Kidney (tissue), 13 donors: ENCODE measurements at regions not wholly inside any gene's neighbourhood (a gene's known extent, or its start where the extent isn't known, plus 50 kb on each side); places are given as distances from the start of the nearest gene placed in this dataset.

Experiments used
- DNase-seq, 5 donors: peaks; one replicate each; pipeline ENCODE4 v3.0.0-alpha.2; 2013 to 2020
- FAIRE-seq: peaks from 2 replicates; lab custom pipeline; 2012; peaks lifted over from hg19 to GRCh38; lab: Jason Lieb, UNC
- H3K27ac ChIP-seq, 2 donors: one replicate each; pipeline ENCODE4 v1.7.0; 2013; ENCODE audit warnings: low read depth in 2 of 2, low read length in 2 of 2, inconsistent platforms in 1 of 2
- H3K27me3 ChIP-seq: one replicate; pipeline ENCODE4 v1.7.1; 2013; ENCODE audit warnings: low read length, inconsistent platforms; ENCODE audit not compliant: control insufficient read depth, insufficient read depth
- H3K36me3 ChIP-seq, 3 donors: one replicate each; pipeline versions ENCODE4 v1.7.0 to v1.7.1; 2013; ENCODE audit warnings: low read length in 3 of 3, control low read depth in 1 of 3, inconsistent platforms in 1 of 3; ENCODE audit not compliant: insufficient read depth in 3 of 3, control insufficient read depth in 2 of 3
- H3K4me1 ChIP-seq, 3 donors: one replicate each; pipeline versions ENCODE4 v1.7.0 to v1.7.1; 2013; ENCODE audit warnings: low read length in 3 of 3, inconsistent platforms in 1 of 3, low read depth in 1 of 3; ENCODE audit not compliant: control insufficient read depth in 2 of 3, insufficient read depth in 2 of 3
- H3K4me3 ChIP-seq, 3 donors: one replicate each; pipeline versions ENCODE4 v1.7.0 to v1.8.1; 2013; ENCODE audit warnings: low read length in 3 of 3, control low read depth in 1 of 3, inconsistent platforms in 1 of 3
- H3K9ac ChIP-seq, 3 donors: one replicate each; pipeline versions ENCODE4 v1.7.0 to v1.7.1; 2013; ENCODE audit warnings: low read length in 3 of 3, control low read depth in 1 of 3, inconsistent platforms in 1 of 3
- H3K9me3 ChIP-seq, 3 donors: one replicate each; pipeline versions ENCODE4 v1.7.0 to v1.7.1; 2013; ENCODE audit warnings: low read length in 3 of 3, control low read depth in 1 of 3, inconsistent platforms in 1 of 3; ENCODE audit not compliant: control insufficient read depth in 2 of 3, insufficient read depth in 1 of 3
- CTCF ChIP-seq: IDR thresholded peaks from 3 replicates; pipeline ENCODE4 v1.5.1; 2012; ENCODE audit warnings: mild to moderate bottlenecking, moderate library complexity, borderline replicate concordance; ENCODE audit not compliant: insufficient read depth; ENCODE audit errors: extremely low read depth
- intact Hi-C: fragments of 100-400 bp; cut with DNase I; formaldehyde crosslinking; loops from one replicate; pipeline ENCODE4 v1.11.1; 2022
- donor health status: control.
- donor health status: control.
- donor health status: control.
- donor health status: control.
- donor health status: control.
- donor health status: DM: yes; HTN: yes; CAD: no.
- donor health status: Normal renal cell carcinoma (clear cell type).

- H3K27me3 ChIP-seq, result no peaks in the 10 kb centered on the region
- H3K4me3 ChIP-seq, result no peak overlapping the region
- intact Hi-C loops, result no loop called here
- H3K4me1 ChIP-seq, result peaks cover 4 to 18% (median 17%) of the 10 kb centered on the region in 3 donors
- H3K9ac ChIP-seq, result no peak overlapping the region
- TF ChIP-seq CTCF, result no peak
- no peaks in the 10 kb centered on the region for H3K36me3 ChIP-seq
- peak in 2 of 5 donors; percentile 78 to 82 for DNase-seq
- peak overlapping the region in 1 of 2 donors; percentile 36 for H3K27ac ChIP-seq
- no peaks in the 10 kb centered on the region for H3K9me3 ChIP-seq
- no peak for FAIRE-seq
These were observed 94.7 kb downstream of the SIK1 start for GRCh38 chr21:43331962-43332828.

GRCh38 chr21:43331111-43331961 is 95.6 kb downstream of the SIK1 start:
- intact Hi-C loops, result no loop called here
- FAIRE-seq (no peak), DNase-seq (peak in 1 of 5 donors; percentile 62)
- peak overlapping the region in 1 of 2 donors; percentile 5 for H3K27ac ChIP-seq
- H3K36me3 ChIP-seq, result no peaks in the 10 kb centered on the region
- no peak overlapping the region for H3K4me3 ChIP-seq
- no peaks in the 10 kb centered on the region for H3K27me3 ChIP-seq
- no peaks in the 10 kb centered on the region for H3K9me3 ChIP-seq
- no peak overlapping the region for H3K9ac ChIP-seq
- peaks cover 4 to 18% (median 17%) of the 10 kb centered on the region in 3 donors for H3K4me1 ChIP-seq
- no peak for TF ChIP-seq CTCF

- Histone ChIP-seq H3K4me3 (no peak overlapping the region), H3K27me3 (no peaks in the 10 kb centered on the region), H3K4me1 (peaks cover 4 to 18% (median 17%) of the 10 kb centered on the region in 3 donors), H3K36me3 (no peaks in the 10 kb centered on the region), H3K27ac (no peak overlapping the region), H3K9ac (no peak overlapping the region), H3K9me3 (no peaks in the 10 kb centered on the region)
- intact Hi-C loops, result no loop called here
- FAIRE-seq, result no peak
- no peak for TF ChIP-seq CTCF
- DNase-seq, result peak in 1 of 5 donors; percentile 51
These were observed 96.5 kb downstream of the SIK1 start for GRCh38 chr21:43330306-43330881.
